ENCODE measurements at regions not wholly inside any gene's neighbourhood (a gene's known extent, or its start where the extent isn't known, plus 50 kb on each side); places are given as distances from the start of the nearest gene placed in this dataset.

GRCh38 chr12:130249376-130249775 lies 87.1 kb downstream of the FZD10 start:
- TF ChIP-seq MYC (IDR thresholded peaks at IDR 0.05; ENCODE audit: low read depth, low read length) (no peak), CTCF (IDR thresholded peaks at IDR 0.05; ENCODE audit: low read depth, low read length) (no peak), MAX (IDR thresholded peaks at IDR 0.05; ENCODE audit: low read depth, low read length) (no peak), POLR2A (IDR thresholded peaks at IDR 0.05; ENCODE audit: extremely low read depth, insufficient read length) (no peak)
- no peak overlapping the region for H3K4me3 ChIP-seq (ENCODE audit: low read depth, low read length)
- DNase-seq (ENCODE audit: low read depth): peak; percentile 22

- no peak overlapping the region for H3K4me3 ChIP-seq (ENCODE audit: low read depth, low read length)
- TF ChIP-seq MYC (IDR thresholded peaks at IDR 0.05; ENCODE audit: low read depth, low read length) (no peak), MAX (IDR thresholded peaks at IDR 0.05; ENCODE audit: low read depth, low read length) (no peak), CTCF (IDR thresholded peaks at IDR 0.05; ENCODE audit: low read depth, low read length) (no peak), POLR2A (IDR thresholded peaks at IDR 0.05; ENCODE audit: extremely low read depth, insufficient read length) (no peak)
- DNase-seq (ENCODE audit: low read depth): no peak
These were observed 86.4 kb upstream of the PIWIL1 start for GRCh38 chr12:130251236-130251780.

GRCh38 chr12:130253866-130254265 lies 83.8 kb upstream of the PIWIL1 start:
- DNase-seq (ENCODE audit: low read depth): no peak
- TF ChIP-seq MYC (IDR thresholded peaks at IDR 0.05; ENCODE audit: low read depth, low read length): no peak
- no peak for TF ChIP-seq CTCF (IDR thresholded peaks at IDR 0.05; ENCODE audit: low read depth, low read length)
- TF ChIP-seq POLR2A (IDR thresholded peaks at IDR 0.05; ENCODE audit: extremely low read depth, insufficient read length): no peak
- no peak for TF ChIP-seq MAX (IDR thresholded peaks at IDR 0.05; ENCODE audit: low read depth, low read length)
- no peak overlapping the region for H3K4me3 ChIP-seq (ENCODE audit: low read depth, low read length)

- H3K4me3 ChIP-seq (ENCODE audit: low read depth, low read length): no peak overlapping the region
- DNase-seq (ENCODE audit: low read depth): no peak
- no peak for TF ChIP-seq MYC (IDR thresholded peaks at IDR 0.05; ENCODE audit: low read depth, low read length)
- TF ChIP-seq CTCF (IDR thresholded peaks at IDR 0.05; ENCODE audit: low read depth, low read length): no peak
These were observed 83.0 kb upstream of the PIWIL1 start for GRCh38 chr12:130254461-130255276.

- DNase-seq (ENCODE audit: low read depth): no peak
- no peak for TF ChIP-seq MYC (IDR thresholded peaks at IDR 0.05; ENCODE audit: low read depth, low read length)
- no peak for TF ChIP-seq MAX (IDR thresholded peaks at IDR 0.05; ENCODE audit: low read depth, low read length)
- no peak for TF ChIP-seq CTCF (IDR thresholded peaks at IDR 0.05; ENCODE audit: low read depth, low read length)
- TF ChIP-seq POLR2A (IDR thresholded peaks at IDR 0.05; ENCODE audit: extremely low read depth, insufficient read length): no peak
- no peak overlapping the region for H3K4me3 ChIP-seq (ENCODE audit: low read depth, low read length)
These were observed 78.8 kb upstream of the PIWIL1 start for GRCh38 chr12:130258863-130259262.

Measured in NB4 (cell line).